ENCODE measurements at regions not wholly inside any gene's neighbourhood (a gene's known extent, or its start where the extent isn't known, plus 50 kb on each side); places are given as distances from the start of the nearest gene placed in this dataset.

DNA sequence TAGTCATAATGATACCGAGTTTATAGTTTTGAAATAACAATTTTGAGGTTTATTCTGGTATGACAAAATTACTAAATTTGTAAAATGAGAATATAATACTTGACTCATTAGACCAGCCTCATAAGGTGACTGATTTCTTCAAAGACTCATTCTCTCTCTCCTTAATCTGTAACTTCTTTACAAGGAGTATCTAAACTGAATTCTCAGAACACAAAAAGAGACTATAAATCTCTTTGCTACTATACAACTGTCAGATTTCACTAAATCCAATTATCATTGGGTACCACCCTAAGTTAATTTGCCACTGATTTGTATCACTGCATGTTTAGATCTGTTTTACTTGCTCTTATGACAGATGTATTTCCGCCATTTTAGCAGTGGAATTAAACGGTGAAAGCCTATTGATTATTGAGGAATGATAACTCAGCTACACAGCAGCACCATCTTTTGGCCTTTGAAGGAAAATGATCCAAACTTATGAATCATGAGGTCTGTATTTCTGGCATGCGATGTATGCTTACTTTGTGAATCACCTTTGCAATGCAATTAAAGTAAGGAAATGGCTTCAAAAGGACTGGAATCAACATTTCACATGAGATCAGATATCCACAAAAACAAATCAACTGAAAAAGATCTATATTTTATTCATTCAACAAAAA lies 161.2 kb downstream of the RERGL start:
- no peak overlapping the region for H3K4me2 ChIP-seq (ENCODE audit: insufficient read depth in 1 of 2, low read depth in 2 of 2, low read length in 2 of 2)

More for the DNA sequence above, 161.2 kb downstream of the RERGL start:
- Histone ChIP-seq H4K8ac (ENCODE audit: extremely low read depth, insufficient read depth, low read length) (no peak overlapping the region), H3K4ac (replicated peaks; ENCODE audit: insufficient read length, low read depth, low read length) (no peak overlapping the region), H2BK12ac (ENCODE audit: low read depth, low read length) (no peak overlapping the region), H2BK5ac (ENCODE audit: low read depth, low read length) (no peak overlapping the region), H2BK120ac (replicated peaks; ENCODE audit: low read depth, low read length) (no peak overlapping the region), H3K23me2 (ENCODE audit: low read depth, low read length) (no peaks in the 10 kb centered on the region), H3K36me3 (ENCODE audit: control insufficient read depth in 2 of 4, insufficient read depth in 4 of 4, low read length in 3 of 4) (no peaks in the 10 kb centered on the region; a peak in 1 of 8 replicates), H3K56ac (replicated peaks; ENCODE audit: insufficient read length, low read depth, low read length) (no peak overlapping the region), H2AFZ (ENCODE audit: low read length) (peak overlapping the region; percentile 63; the same call in 1 of the 2 replicates), H2BK15ac (ENCODE audit: low read length) (no peak overlapping the region), H2BK20ac (ENCODE audit: low read length) (no peak overlapping the region), H3K14ac (ENCODE audit: insufficient read length) (no peak overlapping the region), H3K18ac (ENCODE audit: extremely low read depth, low read length) (no peak overlapping the region), H3K27ac (ENCODE audit: low read depth, low read length) (no peak overlapping the region), H3K9me3 (ENCODE audit: insufficient read depth in 2 of 2, low read depth in 1 of 2, low read length in 1 of 2) (no peaks in the 10 kb centered on the region), H3K4me3 (ENCODE audit: extremely low read depth in 1 of 4, insufficient read depth in 2 of 4, low read depth in 3 of 4, low read length in 4 of 4) (no peak overlapping the region), H3K79me1 (ENCODE audit: low read depth, low read length) (no peaks in the 10 kb centered on the region), H4K20me1 (replicated peaks in 1 of 2; ENCODE audit: control insufficient read depth in 1 of 2, insufficient read depth in 2 of 2, low read length in 2 of 2) (no peaks in the 10 kb centered on the region), H4K91ac (replicated peaks; ENCODE audit: insufficient read length, low read length) (no peak overlapping the region), H3K4me1 (replicated peaks in 1 of 4; ENCODE audit: control insufficient read depth in 3 of 4, insufficient read depth in 4 of 4, low read length in 3 of 4) (no peaks in the 10 kb centered on the region), H3K27me3 (replicated peaks in 1 of 4; ENCODE audit: control insufficient read depth in 3 of 4, extremely low read depth in 1 of 4, insufficient read depth in 3 of 4, low read length in 3 of 4) (no peaks in the 10 kb centered on the region), H3K23ac (ENCODE audit: insufficient read length) (no peak overlapping the region), H4K5ac (ENCODE audit: insufficient read length, low read depth, low read length) (no peak overlapping the region), H3K79me2 (ENCODE audit: control insufficient read depth in 1 of 2, insufficient read depth in 2 of 2, low read length in 2 of 2) (no peaks in the 10 kb centered on the region), H2AK5ac (ENCODE audit: low read depth, low read length) (no peak overlapping the region), H3K9ac (replicated peaks in 1 of 4; ENCODE audit: extremely low read depth in 1 of 4, low read depth in 3 of 4, low read length in 3 of 4) (no peak overlapping the region)
- 80% methylated on average over 4 of the region's 4 CpGs; no CpG with 5 or more reads in 1 of the 2 experiments for WGBS, 2 experiments (ENCODE audit: extremely low coverage in 1 of 2, insufficient coverage in 1 of 2, insufficient read length in 1 of 2, insufficient replicate concordance in 2 of 2, low coverage in 1 of 2, low lambda C conversion rate in 2 of 2, missing lambda C conversion rate in 1 of 2)
- DNase-seq (ENCODE audit: low read depth in 1 of 2, low spot score in 2 of 2) (peak in 1 of 2 experiments; percentile 2), FAIRE-seq (no peak)
- POLR2A ChIA-PET (ENCODE audit: partially characterized antibody) = no interaction called here
- TF ChIP-seq TEAD4 (IDR thresholded peaks at IDR 0.05; ENCODE audit: low read depth, low read length) = no peak
- TF ChIP-seq CTCF (IDR thresholded peaks at IDR 0.05; ENCODE audit: control extremely low read depth in 1 of 3, insufficient read depth in 1 of 3, low read depth in 1 of 3, low read length in 3 of 3) = no peak
- no peak for TF ChIP-seq MAFK (IDR thresholded peaks at IDR 0.05; ENCODE audit: low read depth, low read length)
- peak; percentile 31 to 42; a peak in 3 of 4 replicates for TF ChIP-seq RAD21 (IDR thresholded peaks at IDR 0.05 in 1 of 2, conservative IDR thresholded peaks at IDR 0.05 in 1 of 2; ENCODE audit: low read depth in 2 of 2, low read length in 2 of 2)
- no peak for TF ChIP-seq SP4 (IDR thresholded peaks at IDR 0.05; ENCODE audit: low read length)
- CTCF ChIA-PET (ENCODE audit: partially characterized antibody) = no interaction called here

All from H1 (cell line).